GM12872 (cell line): ENCODE measurements at regions not wholly inside any gene's neighbourhood (a gene's known extent, or its start where the extent isn't known, plus 50 kb on each side); places are given as distances from the start of the nearest gene placed in this dataset.

Experiments
- CTCF ChIP-seq: IDR thresholded peaks from 3 replicates; pipeline ENCODE4 v1.5.1; 2011; ENCODE audit warnings: low read depth, mild to moderate bottlenecking, low read length, moderate library complexity; ENCODE audit not compliant: insufficient read depth

- TF ChIP-seq CTCF = no peak
Observed at GRCh38 chr22:48797731-48798130, 1029.9 kb downstream of the BRD1 start.

- TF ChIP-seq CTCF = no peak
Observed at GRCh38 chr22:48796310-48797015, 1031.2 kb downstream of the BRD1 start.

- TF ChIP-seq CTCF = no peak
Observed at GRCh38 chr22:48795664-48796063, 1032.0 kb downstream of the BRD1 start.

GRCh38 chr22:48794906-48795305, 1032.8 kb downstream of the BRD1 start:
- no peak for TF ChIP-seq CTCF

GRCh38 chr22:48793949-48794348, 1033.7 kb downstream of the BRD1 start:
- no peak for TF ChIP-seq CTCF

- TF ChIP-seq CTCF = no peak
Observed at GRCh38 chr22:48786679-48786996, 1041.0 kb downstream of the BRD1 start.

GRCh38 chr22:48785792-48786678, 1041.6 kb downstream of the BRD1 start:
- TF ChIP-seq CTCF = no peak
